GM23248 (cell line): ENCODE measurements at regions not wholly inside any gene's neighbourhood (a gene's known extent, or its start where the extent isn't known, plus 50 kb on each side); places are given as distances from the start of the nearest gene placed in this dataset.

Experiments
- EZH2 ChIP-seq: fragments of 200-600 bp; sonication (generic); IDR thresholded peaks from 2 replicates; pipeline ENCODE4 v1.6.1; 2018; ENCODE audit warnings: antibody characterized with exemption, mild to moderate bottlenecking; ENCODE audit not compliant: insufficient read depth, poor library complexity, severe bottlenecking
- EZH2phosphoT487 ChIP-seq: fragments of 200-600 bp; sonication (generic); IDR thresholded peaks from 2 replicates; pipeline ENCODE4 v1.6.1; 2018; ENCODE audit warnings: antibody characterized with exemption, moderate library complexity, mild to moderate bottlenecking, low read depth; ENCODE audit not compliant: insufficient read depth

- TF ChIP-seq EZH2 (no peak), EZH2phosphoT487 (no peak)
These were observed 123.8 kb upstream of the MLN start for GRCh38 chr6:33927616-33928015.
